GM12878 (cell line): ENCODE measurements at regions not wholly inside any gene's neighbourhood (a gene's known extent, or its start where the extent isn't known, plus 50 kb on each side); places are given as distances from the start of the nearest gene placed in this dataset.

Source experiments
- ATAC-seq: fragments of 200-7000 bp; cut with Tn5 transposase; 3 replicates; pipeline ENCODE4 v1.9.1; 2020; ENCODE audit warnings: mild to moderate bottlenecking, moderate library complexity
- BruUV-seq: library from RNA; stranded (reverse); fragments of 400-500 nt; replicated peaks from 2 replicates; lab custom pipeline; 2021; lab: Mats Ljungman, UMichigan
- CTCF ChIA-PET: fragments of 300-600 bp; sonication (Branson Sonifier 250); formaldehyde crosslinking; extraction: SDS; loops from one replicate; lab custom pipeline; 2021; ENCODE audit warnings: inconsistent platforms; lab: Yijun Ruan, JAX
- POLR2A ChIA-PET: fragments of 350-600 bp; formaldehyde crosslinking; extraction: SDS; loops from one replicate; lab custom pipeline; 2021; ENCODE audit warnings: inconsistent platforms; lab: Charles Lee
- RAD21 ChIA-PET: fragments of 300-600 bp; sonication (Branson Sonifier 250); formaldehyde crosslinking; loops from one replicate; lab custom pipeline; 2023; ENCODE audit warnings: antibody characterized with exemption; ENCODE audit not compliant: unreplicated experiment; lab: Charles Lee
- SMC1A ChIA-PET: fragments of 300-600 bp; sonication (Branson Sonifier 250); formaldehyde crosslinking; loops from one replicate; lab custom pipeline; 2023; ENCODE audit not compliant: unreplicated experiment, uncharacterized antibody; lab: Charles Lee
- DNase-seq: peaks from one replicate; pipeline ENCODE4 v3.0.0-alpha.2; 2011; ENCODE audit warnings: low read depth, low spot score
- FAIRE-seq: peaks from 3 replicates; lab custom pipeline; 2011; peaks lifted over from hg19 to GRCh38; lab: Jason Lieb, UNC
- H2AFZ ChIP-seq: 2 replicates; pipeline ENCODE4 v1.6.0; 2011; ENCODE audit warnings: low read depth, low read length, control low read depth; ENCODE audit not compliant: control insufficient read depth
- H3K27ac ChIP-seq: 2 replicates; pipeline ENCODE4 v1.5.1; 2011; ENCODE audit warnings: control low read depth; ENCODE audit not compliant: control insufficient read depth, insufficient read depth
- H3K27me3 ChIP-seq, 2 experiments: replicated peaks in 1 of 2; 2 replicates each; pipeline versions ENCODE4 v1.6.0 to v1.6.1; 2011; ENCODE audit warnings: low read length in 1 of 2; ENCODE audit not compliant: control insufficient read depth in 2 of 2, insufficient read depth in 2 of 2
- H3K36me3 ChIP-seq, 2 experiments: 2 replicates each; pipeline ENCODE4 v1.5.1; 2011; ENCODE audit warnings: low read length in 1 of 2; ENCODE audit not compliant: control insufficient read depth in 2 of 2, insufficient read depth in 2 of 2
- H3K4me1 ChIP-seq: 2 replicates; pipeline ENCODE4 v1.6.1; 2011; ENCODE audit warnings: mild to moderate bottlenecking, low read length, moderate library complexity, mixed read lengths; ENCODE audit not compliant: control insufficient read depth, insufficient read depth
- H3K4me2 ChIP-seq: 2 replicates; pipeline ENCODE4 v1.6.0; 2011; ENCODE audit warnings: control low read depth; ENCODE audit not compliant: control insufficient read depth, insufficient read depth
- H3K4me3 ChIP-seq: fragments of 200-600 bp; sonication (generic); 2 replicates; pipeline ENCODE4 v1.5.1; 2016
- H3K79me2 ChIP-seq: 2 replicates; pipeline ENCODE4 v1.6.0; 2011; ENCODE audit warnings: low read length; ENCODE audit not compliant: control insufficient read depth, insufficient read depth
- H3K9ac ChIP-seq: 2 replicates; pipeline ENCODE4 v1.8.0; 2011; ENCODE audit warnings: low read length, control low read depth, mixed read lengths; ENCODE audit not compliant: control insufficient read depth, insufficient read depth
- H3K9me3 ChIP-seq: replicated peaks from 3 replicates; pipeline ENCODE4 v1.5.1; 2011; ENCODE audit warnings: mild to moderate bottlenecking, low read length; ENCODE audit not compliant: control insufficient read depth, insufficient read depth
- H4K20me1 ChIP-seq: 2 replicates; pipeline ENCODE4 v1.6.0; 2011; ENCODE audit not compliant: control insufficient read depth, insufficient read depth
- ASH2L ChIP-seq: fragments of 300-600, 200-600 bp; sonication (generic); IDR thresholded peaks from 2 replicates; pipeline ENCODE4 v1.6.1; 2017; ENCODE audit warnings: low read depth, mild to moderate bottlenecking, borderline replicate concordance
- MEF2B ChIP-seq: fragments of 450-650 bp; IDR thresholded peaks from 2 replicates; pipeline ENCODE4 v1.6.1; 2018; ENCODE audit warnings: mild to moderate bottlenecking, moderate library complexity; ENCODE audit not compliant: partially characterized antibody, poor library complexity, severe bottlenecking
- NFIC ChIP-seq: IDR thresholded peaks from 2 replicates; pipeline ENCODE4 v1.6.1; 2012; ENCODE audit warnings: low read depth, mild to moderate bottlenecking, inconsistent platforms, low read length, moderate library complexity
- SUZ12 ChIP-seq: fragments of 200-600 bp; sonication (generic); IDR thresholded peaks from one replicate; pipeline ENCODE4 v1.6.1; 2018; ENCODE audit warnings: antibody characterized with exemption, mild to moderate bottlenecking; ENCODE audit not compliant: unreplicated experiment
- TARDBP ChIP-seq: IDR thresholded peaks from 2 replicates; pipeline ENCODE4 v1.6.1; 2016; ENCODE audit warnings: borderline replicate concordance
- WGBS: methylation state at CpG from one replicate; pipeline ENCODE4 v1.1.6; 2016; ENCODE audit warnings: low lambda C conversion rate; ENCODE audit not compliant: insufficient replicate concordance, insufficient coverage; ENCODE audit errors: missing lambda C conversion rate; 5-methylcytosine and 5-hydroxymethylcytosine counted together
- in situ Hi-C: fragments of 300-500 bp; cut with MboI; formaldehyde crosslinking; loops from 9 replicates; pipeline ENCODE4 v1.14.3; 2018; ENCODE audit warnings: mixed read lengths
- intact Hi-C: fragments of 100-400 bp; cut with micrococcal nuclease; formaldehyde crosslinking; loops from one replicate; pipeline ENCODE4 v1.14.2; 2022; ENCODE audit not compliant: unreplicated experiment

DNA sequence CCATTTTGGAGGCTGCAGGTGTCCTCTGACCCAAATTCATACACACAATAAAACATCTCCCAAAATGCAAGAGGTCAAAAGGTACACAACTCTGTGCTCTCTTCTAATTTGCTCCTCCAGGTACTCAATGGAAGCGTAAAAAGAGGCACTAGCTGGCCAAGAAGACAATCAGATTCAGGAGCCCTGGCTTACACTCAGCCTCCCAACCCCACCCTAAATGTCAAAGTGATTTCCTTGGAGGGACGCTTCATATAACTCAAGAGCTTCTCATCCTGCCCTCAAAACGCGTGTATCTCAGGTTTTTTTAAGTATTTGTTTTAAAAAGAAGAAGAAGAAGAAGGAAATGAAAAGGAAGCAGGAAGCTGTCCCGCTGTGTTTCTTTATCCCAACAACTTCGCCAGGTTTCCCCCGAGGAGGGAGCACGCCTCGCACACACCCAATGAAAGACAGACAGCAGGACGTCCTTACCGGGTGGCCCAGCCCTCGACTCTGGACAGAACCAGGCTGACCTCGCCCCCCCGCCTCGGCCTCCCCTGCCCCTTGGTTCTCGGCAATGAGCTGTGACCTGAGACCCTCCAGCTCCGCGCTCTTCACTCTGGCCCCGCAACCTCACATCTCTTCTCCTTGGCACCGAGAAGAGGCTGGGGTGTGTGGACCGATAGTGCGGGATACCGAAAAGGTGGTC lies 620.7 kb upstream of the ZNF385D start (continued):
- no peak for TF ChIP-seq MEF2B
- no peak for TF ChIP-seq NFIC

DNA sequence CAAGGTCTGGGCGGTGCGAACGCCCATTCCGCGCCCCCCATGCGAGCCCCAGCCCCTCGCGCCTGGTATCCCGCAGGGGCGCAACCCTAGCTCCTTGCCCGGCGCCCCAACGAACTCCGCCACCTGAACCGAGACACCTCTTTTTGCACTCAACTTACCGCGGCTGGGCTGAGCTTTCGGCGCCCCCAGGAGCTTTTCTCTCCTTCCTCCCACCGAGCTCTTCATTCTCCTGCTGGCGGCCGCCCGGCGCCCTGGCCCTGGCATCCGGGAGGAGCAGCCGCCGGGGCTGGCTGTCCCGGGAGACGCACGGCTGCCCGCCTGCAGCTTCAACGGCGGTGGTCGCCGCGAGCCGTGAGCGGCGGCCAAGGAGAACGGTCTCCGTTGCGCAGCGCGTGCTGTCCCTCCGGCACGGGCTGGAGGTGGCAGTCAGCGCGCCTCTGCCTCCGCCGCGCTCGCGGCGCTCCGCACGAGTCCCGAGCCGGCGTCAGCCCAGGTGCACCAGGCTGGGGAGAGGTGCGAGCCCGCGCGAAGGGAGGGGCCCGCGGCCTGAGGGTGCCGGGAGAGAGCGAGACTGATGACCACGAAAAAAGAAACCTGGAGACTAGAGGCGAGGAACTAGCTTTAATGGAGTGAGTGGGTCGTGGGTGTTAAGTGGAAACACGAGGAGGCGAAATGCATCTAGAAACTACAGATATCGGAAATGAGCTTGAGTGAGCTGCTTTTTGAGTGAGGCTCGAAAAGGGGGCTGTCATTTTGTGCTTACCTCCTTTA lies 621.5 kb upstream of the ZNF385D start:
- H3K4me1 ChIP-seq = no peaks in the 10 kb centered on the region
- in situ Hi-C loops = no loop called here
- intact Hi-C loops = no loop called here
- H3K27me3 ChIP-seq = peaks cover 6 to 8% of the 10 kb centered on the region in 2 experiments; a peak in 3 of 4 replicates
- H3K36me3 ChIP-seq = no peaks in the 10 kb centered on the region
- CTCF ChIA-PET = no interaction called here
- WGBS = 30% methylated on average over 56 of the region's 74 CpGs
- no peak overlapping the region for H3K4me3 ChIP-seq
- H4K20me1 ChIP-seq = no peaks in the 10 kb centered on the region
- no peaks in the 10 kb centered on the region for H3K9me3 ChIP-seq
- no TSS peak for BruUV-seq
- SMC1A ChIA-PET = interaction anchor here (0.6 kb wide), 1 partner anchor 130 kb away, joined by 3 read pairs; no protein-coding TSS in a partner anchor
- POLR2A ChIA-PET = interaction anchor here (0.6 kb wide), 1 partner anchor 2000 kb away, joined by 3 read pairs; no protein-coding TSS in a partner anchor
- H3K27ac ChIP-seq = no peak overlapping the region
- FAIRE-seq = no peak
- RAD21 ChIA-PET = no interaction called here
- TF ChIP-seq ASH2L = no peak
- no peak for TF ChIP-seq SUZ12
- TF ChIP-seq TARDBP = no peak
- TF ChIP-seq, all 136 proteins: peak for 0
- DNase-seq (no peak), ATAC-seq (no peak)
- Histone ChIP-seq H2AFZ (no peak overlapping the region), H3K79me2 (no peaks in the 10 kb centered on the region), H3K4me2 (no peak overlapping the region), H3K9ac (no peak overlapping the region)
